T-helper 1 cell treated with Interleukin-12 subunit alpha and Interleukin-12 subunit beta and Interleukin-4 antibody, amounts not matched to agents 30 μg/mL and 1 μg/mL, for 36 hours (primary cell): ENCODE measurements at regions not wholly inside any gene's neighbourhood (a gene's known extent, or its start where the extent isn't known, plus 50 kb on each side); places are given as distances from the start of the nearest gene placed in this dataset.
"Not testable (repeated sequence)": the region's sequence is repeated elsewhere in the genome, so short reads cannot be mapped to it uniquely, and the experiment has no call there.

ENCODE experiments used
- H3K27ac Mint-ChIP-seq: one replicate; pipeline ENCODE4 v1.8.0; 2021; ENCODE audit warnings: mild to moderate bottlenecking, mixed read lengths
- H3K27me3 Mint-ChIP-seq: one replicate; pipeline ENCODE4 v1.8.0; 2021; ENCODE audit warnings: low read depth, mixed read lengths
- H3K36me3 Mint-ChIP-seq: one replicate; pipeline ENCODE4 v1.8.0; 2021; ENCODE audit warnings: low read depth, mixed read lengths
- H3K4me1 Mint-ChIP-seq: one replicate; pipeline ENCODE4 v1.8.0; 2021; ENCODE audit warnings: low read depth, mixed read lengths
- H3K4me3 Mint-ChIP-seq: one replicate; pipeline ENCODE4 v1.8.0; 2021; ENCODE audit warnings: mild to moderate bottlenecking, moderate library complexity, mixed read lengths
- H3K9me3 Mint-ChIP-seq: one replicate; pipeline ENCODE4 v1.8.0; 2021; ENCODE audit warnings: mixed read lengths

- Mint-ChIP-seq H3K9me3 (peaks cover 12% of the 10 kb centered on the region), H3K27ac (no peak overlapping the region), H3K4me3 (no peak overlapping the region), H3K27me3 (no peaks in the 10 kb centered on the region), H3K36me3 (no peaks in the 10 kb centered on the region), H3K4me1 (no peaks in the 10 kb centered on the region)
Observed at GRCh38 chr4:28481565-28481964, 1620.9 kb downstream of the STIM2 start.

GRCh38 chr4:28482580-28483270 lies 1622.1 kb downstream of the STIM2 start:
- Mint-ChIP-seq H3K27me3 (no peaks in the 10 kb centered on the region), H3K36me3 (no peaks in the 10 kb centered on the region), H3K4me3 (no peak overlapping the region), H3K4me1 (no peaks in the 10 kb centered on the region), H3K27ac (no peak overlapping the region), H3K9me3 (peaks cover 12% of the 10 kb centered on the region)

GRCh38 chr4:28488021-28488420 lies 1627.4 kb downstream of the STIM2 start:
- H3K4me3 Mint-ChIP-seq: no peak overlapping the region
- no peak overlapping the region for H3K27ac Mint-ChIP-seq
- no peaks in the 10 kb centered on the region for H3K36me3 Mint-ChIP-seq
- peaks cover 7% of the 10 kb centered on the region for H3K9me3 Mint-ChIP-seq
- no peaks in the 10 kb centered on the region for H3K4me1 Mint-ChIP-seq
- no peaks in the 10 kb centered on the region for H3K27me3 Mint-ChIP-seq

- no peaks in the 10 kb centered on the region for H3K27me3 Mint-ChIP-seq
- H3K4me1 Mint-ChIP-seq: no peaks in the 10 kb centered on the region
- peaks cover 12% of the 10 kb centered on the region for H3K9me3 Mint-ChIP-seq
- no peaks in the 10 kb centered on the region for H3K36me3 Mint-ChIP-seq
- H3K4me3 Mint-ChIP-seq: no peak overlapping the region
- H3K27ac Mint-ChIP-seq: no peak overlapping the region
Observed at GRCh38 chr4:28490669-28491068, 1630.0 kb downstream of the STIM2 start.

- Mint-ChIP-seq H3K27ac (no peak overlapping the region), H3K9me3 (peaks cover 21% of the 10 kb centered on the region), H3K4me3 (no peak overlapping the region), H3K27me3 (no peaks in the 10 kb centered on the region), H3K4me1 (no peaks in the 10 kb centered on the region), H3K36me3 (no peaks in the 10 kb centered on the region)
Observed at GRCh38 chr4:28505064-28505463, 1644.4 kb downstream of the STIM2 start.

GRCh38 chr4:28508636-28509035 lies 1648.0 kb downstream of the STIM2 start:
- Mint-ChIP-seq H3K27me3 (no peaks in the 10 kb centered on the region), H3K36me3 (no peaks in the 10 kb centered on the region), H3K4me1 (no peaks in the 10 kb centered on the region), H3K4me3 (no peak overlapping the region), H3K9me3 (peaks cover 23% of the 10 kb centered on the region), H3K27ac (no peak overlapping the region)

GRCh38 chr4:28514766-28515165 lies 1654.1 kb downstream of the STIM2 start:
- H3K9me3 Mint-ChIP-seq: peaks cover 17% of the 10 kb centered on the region
- H3K4me1 Mint-ChIP-seq, H3K36me3 Mint-ChIP-seq, H3K4me3 Mint-ChIP-seq, H3K27me3 Mint-ChIP-seq, H3K27ac Mint-ChIP-seq: not testable (repeated sequence)

- Mint-ChIP-seq H3K9me3 (peaks cover 19% of the 10 kb centered on the region), H3K36me3 (no peaks in the 10 kb centered on the region), H3K4me1 (no peaks in the 10 kb centered on the region), H3K4me3 (no peak overlapping the region), H3K27ac (no peak overlapping the region), H3K27me3 (no peaks in the 10 kb centered on the region)
Observed at GRCh38 chr4:28518561-28519165, 1658.0 kb downstream of the STIM2 start.

GRCh38 chr4:28523681-28524190 lies 1663.1 kb downstream of the STIM2 start:
- Mint-ChIP-seq H3K4me3 (no peak overlapping the region), H3K9me3 (peaks cover 10% of the 10 kb centered on the region), H3K27me3 (no peaks in the 10 kb centered on the region), H3K36me3 (no peaks in the 10 kb centered on the region), H3K4me1 (no peaks in the 10 kb centered on the region), H3K27ac (no peak overlapping the region)

GRCh38 chr4:28536124-28536523 lies 1675.5 kb downstream of the STIM2 start:
- no peaks in the 10 kb centered on the region for H3K36me3 Mint-ChIP-seq
- no peak overlapping the region for H3K4me3 Mint-ChIP-seq
- H3K27me3 Mint-ChIP-seq: no peaks in the 10 kb centered on the region
- peaks cover 4% of the 10 kb centered on the region for H3K9me3 Mint-ChIP-seq
- no peaks in the 10 kb centered on the region for H3K4me1 Mint-ChIP-seq
- H3K27ac Mint-ChIP-seq: no peak overlapping the region

GRCh38 chr4:28545986-28546385 lies 1685.3 kb downstream of the STIM2 start:
- Mint-ChIP-seq H3K36me3 (no peaks in the 10 kb centered on the region), H3K4me3 (no peak overlapping the region), H3K4me1 (no peaks in the 10 kb centered on the region), H3K9me3 (peaks cover 3% of the 10 kb centered on the region), H3K27ac (no peak overlapping the region), H3K27me3 (no peaks in the 10 kb centered on the region)

GRCh38 chr4:28548136-28548535 lies 1687.5 kb downstream of the STIM2 start:
- Mint-ChIP-seq H3K27ac (no peak overlapping the region), H3K36me3 (no peaks in the 10 kb centered on the region), H3K9me3 (peaks cover 3% of the 10 kb centered on the region), H3K4me1 (no peaks in the 10 kb centered on the region), H3K4me3 (no peak overlapping the region), H3K27me3 (no peaks in the 10 kb centered on the region)

- no peaks in the 10 kb centered on the region for H3K4me1 Mint-ChIP-seq
- no peak overlapping the region for H3K27ac Mint-ChIP-seq
- no peaks in the 10 kb centered on the region for H3K27me3 Mint-ChIP-seq
- peaks cover 7% of the 10 kb centered on the region for H3K9me3 Mint-ChIP-seq
- H3K4me3 Mint-ChIP-seq: no peak overlapping the region
- no peaks in the 10 kb centered on the region for H3K36me3 Mint-ChIP-seq
Observed at GRCh38 chr4:28548594-28548993, 1688.0 kb downstream of the STIM2 start.

GRCh38 chr4:28555866-28556265 lies 1695.2 kb downstream of the STIM2 start:
- Mint-ChIP-seq H3K36me3 (no peaks in the 10 kb centered on the region), H3K27ac (no peak overlapping the region), H3K9me3 (peaks cover 17% of the 10 kb centered on the region), H3K4me3 (no peak overlapping the region), H3K4me1 (no peaks in the 10 kb centered on the region), H3K27me3 (no peaks in the 10 kb centered on the region)

- Mint-ChIP-seq H3K27ac (no peak overlapping the region), H3K9me3 (peaks cover 17% of the 10 kb centered on the region), H3K27me3 (no peaks in the 10 kb centered on the region), H3K4me3 (no peak overlapping the region), H3K36me3 (no peaks in the 10 kb centered on the region), H3K4me1 (no peaks in the 10 kb centered on the region)
Observed at GRCh38 chr4:28557755-28558154, 1697.1 kb downstream of the STIM2 start.
